DMS53 treated with DMSO at 0.1 percent for 48 hours (cell line): ENCODE measurements at regions not wholly inside any gene's neighbourhood (a gene's known extent, or its start where the extent isn't known, plus 50 kb on each side); places are given as distances from the start of the nearest gene placed in this dataset.
"Not testable (repeated sequence)": the region's sequence is repeated elsewhere in the genome, so short reads cannot be mapped to it uniquely, and the experiment has no call there.

Experiments
- DNase-seq: peaks from one replicate; lab custom pipeline; 2025; ENCODE audit not compliant: unreplicated experiment; lab: John Stamatoyannopoulos, UW

- DNase-seq, result no peak
Measured at GRCh38 chr2:76175295-76175694, 464.6 kb upstream of the GCFC2 start.

DNA sequence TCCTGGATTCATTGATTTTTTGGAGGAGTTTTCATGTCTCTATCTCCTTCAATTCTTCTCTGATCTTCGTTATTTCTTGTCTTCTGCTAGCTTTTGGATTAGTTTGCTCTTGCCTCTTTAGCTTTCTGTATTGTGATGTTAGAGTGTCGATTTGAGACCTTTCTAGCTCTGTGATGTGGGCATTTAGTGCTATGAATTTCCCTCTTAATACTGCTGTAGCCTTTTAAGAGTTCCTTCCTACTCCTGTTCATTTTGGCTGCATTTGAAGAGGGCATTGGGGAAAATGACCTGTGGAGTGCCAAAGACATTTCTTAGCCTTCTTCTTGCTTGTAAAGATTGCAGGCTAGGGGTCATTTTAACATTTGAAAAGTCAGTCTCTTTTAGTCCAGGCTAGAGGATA is 463.8 kb upstream of the GCFC2 start:
- no peak for DNase-seq

GRCh38 chr2:76173206-76173605 is 462.5 kb upstream of the GCFC2 start:
- DNase-seq, result not testable (repeated sequence)

GRCh38 chr2:76172154-76172595 is 461.5 kb upstream of the GCFC2 start:
- not testable (repeated sequence) for DNase-seq

DNA sequence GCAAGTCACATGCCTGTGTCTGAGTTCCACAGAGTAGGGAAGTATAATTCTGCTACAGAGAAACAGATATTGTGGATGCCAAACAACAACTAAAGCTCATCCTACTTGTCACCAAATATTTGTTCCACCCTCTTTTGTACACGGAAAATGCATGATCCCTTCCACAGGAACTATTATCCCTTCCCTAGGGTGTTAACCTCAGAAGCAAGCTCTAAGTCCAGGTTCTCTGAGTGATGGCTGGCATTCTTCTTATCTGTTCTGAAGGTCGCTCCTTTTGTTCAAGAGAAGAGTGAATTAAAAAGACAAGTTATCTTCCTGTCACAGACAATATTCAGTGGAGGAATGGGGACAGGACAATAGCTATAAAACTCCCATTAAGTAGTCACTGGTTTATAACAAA is 460.1 kb upstream of the GCFC2 start:
- no peak for DNase-seq

GRCh38 chr2:76170009-76170384 is 459.3 kb upstream of the GCFC2 start:
- DNase-seq, result no peak

DNA sequence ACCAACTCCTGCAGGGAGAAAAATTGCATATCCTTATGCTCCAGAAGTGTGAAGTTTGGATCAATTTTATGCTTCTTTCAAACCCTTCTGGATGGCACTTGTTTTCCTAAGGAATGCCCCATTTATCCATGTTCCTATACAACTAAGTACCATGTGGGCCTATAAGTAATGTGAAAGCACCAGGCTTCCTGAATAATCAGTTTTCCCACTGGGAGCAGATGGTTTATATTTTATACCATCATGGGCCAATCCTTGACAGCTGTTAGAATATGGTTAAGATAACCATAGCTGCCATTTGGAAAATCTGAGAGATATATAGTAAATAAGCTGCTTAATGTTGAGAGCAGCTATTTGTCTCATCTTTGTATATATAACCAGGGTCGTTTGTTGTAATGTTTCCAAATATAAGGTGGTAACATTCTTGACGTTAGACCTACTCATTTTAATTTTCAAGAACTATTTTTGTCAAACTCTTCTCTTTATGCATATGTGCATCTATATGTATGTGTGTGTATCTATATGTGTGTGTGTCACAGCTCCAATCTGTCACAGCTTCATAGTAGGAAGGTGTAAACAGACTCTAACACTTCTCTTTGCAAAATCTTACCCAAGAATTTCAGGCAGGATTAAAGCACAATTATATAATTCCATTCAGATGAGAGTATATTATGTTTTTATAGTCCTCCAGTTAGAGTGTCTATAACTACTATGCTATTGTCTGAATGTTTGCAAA is 458.7 kb upstream of the GCFC2 start:
- no peak for DNase-seq

DNA sequence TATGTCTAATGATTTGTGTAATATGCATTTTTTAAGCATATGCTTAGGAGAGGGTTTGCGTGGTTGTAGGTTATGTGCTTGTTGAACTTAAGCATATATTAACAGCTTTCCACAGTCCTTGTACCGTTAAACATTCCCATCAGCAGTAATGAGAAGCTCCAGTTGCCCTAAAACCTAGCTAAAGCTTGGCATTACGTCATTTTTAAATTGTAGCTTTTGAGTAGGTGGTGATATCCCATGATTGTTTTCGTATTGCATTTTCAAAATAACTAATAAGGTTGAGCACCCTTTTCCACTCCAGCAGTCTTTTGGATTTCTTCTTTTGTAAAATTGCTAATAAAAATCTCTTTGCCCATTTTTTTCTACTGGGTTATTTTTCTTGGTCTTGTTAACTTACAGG is 453.1 kb upstream of the GCFC2 start:
- DNase-seq, result no peak

DNA sequence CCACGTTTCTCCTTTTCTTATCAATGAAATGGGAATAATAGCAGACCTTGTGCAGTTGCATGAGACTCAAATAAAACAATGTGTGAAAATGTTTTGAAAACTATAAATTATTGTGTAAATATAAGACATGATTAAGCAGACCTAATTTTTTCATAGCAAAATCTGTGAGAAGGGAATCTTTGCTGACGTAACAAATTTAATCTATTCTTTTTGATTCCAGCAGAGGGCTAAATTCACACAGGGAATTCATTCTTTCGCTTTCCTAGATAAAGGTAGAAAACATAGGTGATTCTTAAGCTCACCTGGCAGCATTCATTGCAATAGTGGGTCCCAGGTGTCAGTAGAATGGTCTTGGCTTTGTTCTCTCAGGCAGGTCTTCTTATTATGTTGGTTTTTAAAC is 450.0 kb upstream of the GCFC2 start:
- DNase-seq, result no peak

GRCh38 chr2:76159042-76159648 is 448.4 kb upstream of the GCFC2 start:
- DNase-seq, result no peak

- DNase-seq, result no peak
Measured at GRCh38 chr2:76157531-76157930, 446.8 kb upstream of the GCFC2 start.

- DNase-seq, result no peak
Measured at GRCh38 chr2:76154981-76155380, 444.3 kb upstream of the GCFC2 start.

GRCh38 chr2:76149846-76150245 is 439.1 kb upstream of the GCFC2 start:
- no peak for DNase-seq

DNA sequence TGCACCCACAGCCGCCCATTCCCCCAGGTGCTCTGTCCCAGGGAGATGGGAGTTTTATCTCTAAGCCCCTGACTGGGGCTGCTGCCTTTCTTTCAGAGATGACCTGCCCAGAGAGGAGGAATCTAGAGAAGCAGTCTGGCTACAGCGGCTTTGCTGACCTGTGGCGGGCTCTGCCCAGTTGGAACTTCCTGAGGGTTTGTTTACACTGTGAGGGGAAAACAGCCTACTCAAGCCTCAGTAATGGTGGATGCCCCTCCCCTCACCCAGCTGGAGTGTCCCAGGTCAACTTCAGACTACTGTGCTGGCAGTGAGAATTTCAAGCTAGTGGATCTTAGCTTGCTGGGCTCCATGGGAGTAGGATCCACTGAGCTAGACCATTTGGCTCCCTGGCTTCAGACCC is 428.6 kb upstream of the GCFC2 start:
- DNase-seq, result not testable (repeated sequence)

GRCh38 chr2:76128622-76129021 is 417.9 kb upstream of the GCFC2 start:
- DNase-seq, result no peak

DNA sequence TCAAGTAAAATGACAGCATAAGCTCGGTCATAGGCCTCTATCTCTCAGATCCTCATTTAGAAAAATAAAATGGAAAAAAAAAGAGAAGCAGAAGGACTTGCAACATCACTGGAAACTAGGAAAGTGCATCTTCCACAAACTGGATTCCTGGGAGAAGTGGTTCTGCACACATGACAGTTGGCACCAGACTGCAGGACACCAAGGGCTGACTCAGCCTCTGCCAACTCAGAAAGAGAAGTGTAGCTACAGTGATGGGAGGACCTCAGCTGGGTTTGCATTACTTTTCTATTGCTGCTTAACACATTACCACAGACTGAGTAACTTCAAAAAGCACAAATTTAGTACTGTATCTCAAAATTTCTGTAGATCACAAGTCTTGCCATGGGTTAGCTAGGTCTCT is 409.5 kb upstream of the GCFC2 start:
- no peak for DNase-seq

DNA sequence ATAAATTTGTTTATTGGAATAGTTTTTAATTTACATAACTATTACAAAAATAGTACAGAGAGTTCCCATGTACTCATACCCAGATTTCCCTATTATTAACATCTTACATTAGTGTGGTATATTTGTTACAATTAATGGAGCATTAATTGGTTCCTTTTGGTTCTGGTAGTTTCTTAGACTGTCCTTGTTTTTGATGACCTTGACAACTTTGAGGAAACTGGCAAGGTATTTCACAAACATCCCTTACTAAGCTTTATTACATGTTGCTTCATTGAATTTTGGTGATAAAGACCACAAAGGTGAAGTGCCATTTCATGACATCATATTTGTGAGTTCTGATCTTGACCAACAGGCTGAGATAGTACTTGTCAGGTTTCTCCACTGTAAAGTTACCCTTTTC is 379.0 kb upstream of the GCFC2 start:
- DNase-seq, result no peak

GRCh38 chr2:76083248-76083647 is 372.5 kb upstream of the GCFC2 start:
- DNase-seq, result no peak

DNA sequence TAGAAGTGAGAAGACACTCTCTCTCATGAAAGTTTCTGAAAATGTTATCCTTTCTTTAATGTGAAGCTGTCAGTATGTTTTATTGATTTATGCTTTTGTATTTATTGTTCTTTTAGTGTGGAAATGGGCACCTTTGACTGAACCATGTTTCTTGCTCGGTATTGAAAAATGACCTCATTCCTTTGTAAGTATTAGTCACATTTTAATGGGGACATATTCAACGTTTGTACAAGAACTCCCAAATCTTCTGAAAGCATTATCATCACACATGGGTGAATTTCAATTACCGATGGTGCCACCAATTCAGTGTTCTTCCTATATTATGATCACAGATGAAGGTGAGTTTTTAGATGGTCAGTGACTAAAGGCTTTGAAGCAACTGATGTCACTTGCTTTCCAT is 371.8 kb upstream of the GCFC2 start:
- DNase-seq, result no peak

GRCh38 chr2:76080154-76080553 is 369.4 kb upstream of the GCFC2 start:
- DNase-seq, result no peak

DNA sequence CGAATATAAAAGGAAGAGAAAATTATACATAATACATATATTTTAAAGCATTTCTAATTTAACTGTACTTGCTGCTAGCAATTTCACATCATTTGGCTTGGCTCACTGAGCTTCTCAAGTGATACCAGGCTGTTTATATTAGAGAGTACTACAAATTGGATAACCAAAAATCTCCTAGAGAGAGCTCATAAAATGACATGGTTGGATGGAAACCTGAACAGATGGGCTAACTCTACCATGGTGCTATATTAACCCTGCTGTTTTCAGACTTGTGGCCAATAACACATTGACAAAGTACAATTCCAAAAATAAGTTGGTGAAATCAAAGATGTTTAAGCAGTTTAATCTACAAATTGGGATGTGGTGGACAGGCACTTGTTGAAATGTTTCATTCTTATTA is 364.4 kb upstream of the GCFC2 start:
- DNase-seq, result no peak

DNA sequence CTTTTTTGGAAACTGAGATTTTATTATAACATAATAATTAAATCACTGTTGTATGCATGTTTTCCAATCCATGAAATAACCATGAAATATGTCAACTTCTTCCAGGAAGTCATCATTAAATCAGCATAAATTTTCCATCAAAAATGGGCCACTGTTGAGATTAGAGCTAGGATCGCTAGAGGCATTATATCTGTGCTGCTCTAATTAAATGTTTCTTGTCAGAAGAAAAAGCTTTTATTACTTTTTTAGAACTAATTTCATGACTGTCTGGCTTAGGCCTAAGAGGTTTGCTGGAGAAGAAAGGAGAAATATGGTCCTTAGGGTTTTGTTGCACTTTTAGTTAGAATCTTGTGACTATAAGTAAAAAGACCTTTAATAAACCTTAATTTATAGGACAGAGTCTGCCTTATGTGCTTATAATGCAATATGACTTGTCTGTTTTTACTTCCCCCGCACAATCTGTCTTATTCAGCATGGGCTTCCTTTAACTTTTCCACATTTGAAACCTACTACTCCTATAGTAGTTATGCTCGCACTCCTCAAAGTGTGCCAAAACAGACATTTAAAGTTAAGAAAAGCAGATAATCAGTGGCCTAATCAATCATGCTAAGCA is 363.4 kb upstream of the GCFC2 start:
- DNase-seq, result no peak

DNA sequence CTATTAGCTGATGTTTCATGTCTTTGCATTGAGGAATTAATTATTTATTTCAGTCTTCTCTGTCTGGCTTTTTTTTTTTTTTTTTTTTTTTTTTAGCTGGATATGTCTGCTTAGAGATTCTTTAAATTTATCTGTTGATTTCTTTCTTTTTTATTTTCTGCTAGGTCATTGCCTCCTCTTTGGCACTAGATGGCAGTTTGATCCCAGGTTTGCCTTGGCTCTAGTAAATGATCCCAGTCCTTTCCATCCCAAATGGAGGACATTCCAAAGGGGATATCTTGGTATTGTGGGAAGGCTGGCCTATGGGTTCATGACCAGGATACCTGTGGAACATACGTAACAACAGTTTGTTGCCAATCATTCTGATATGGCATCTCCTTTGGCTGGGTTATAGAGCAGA is 339.5 kb upstream of the GCFC2 start:
- peak; percentile 11 for DNase-seq
